Endothelial cell of umbilical vein (primary cell): ENCODE measurements at regions not wholly inside any gene's neighbourhood (a gene's known extent, or its start where the extent isn't known, plus 50 kb on each side); places are given as distances from the start of the nearest gene placed in this dataset.

Experiments
- CTCF ChIP-seq, 2 donors: IDR thresholded peaks; 1 replicate in 1 of 2; 2 replicates in 1 of 2; pipeline ENCODE4 v1.5.1; 2011; ENCODE audit warnings: low read length in 2 of 2, mild to moderate bottlenecking in 2 of 2, moderate library complexity in 2 of 2, control low read depth in 1 of 2, inconsistent platforms in 1 of 2, low read depth in 1 of 2; ENCODE audit not compliant: insufficient read depth in 1 of 2; ENCODE audit errors: extremely low read depth in 1 of 2
- EZH2 ChIP-seq: IDR thresholded peaks from 2 replicates; pipeline ENCODE4 v1.6.1; 2012; ENCODE audit warnings: borderline replicate concordance, low read depth, mild to moderate bottlenecking, moderate library complexity, low read length, inconsistent platforms; ENCODE audit not compliant: severe bottlenecking
- FOS ChIP-seq: IDR thresholded peaks from 2 replicates; pipeline ENCODE4 v1.6.1; 2011; ENCODE audit warnings: mild to moderate bottlenecking, low read length, moderate library complexity, borderline replicate concordance; ENCODE audit not compliant: insufficient read depth
- GATA2 ChIP-seq: IDR thresholded peaks from 2 replicates; pipeline ENCODE4 v1.7.0; 2011; ENCODE audit warnings: low read depth, mild to moderate bottlenecking, moderate library complexity, mixed read lengths, low read length; ENCODE audit not compliant: insufficient read length, insufficient read depth
- JUN ChIP-seq: IDR thresholded peaks from 2 replicates; pipeline ENCODE4 v1.6.1; 2011; ENCODE audit warnings: borderline replicate concordance, low read depth; ENCODE audit not compliant: insufficient read length, insufficient read depth
- MAX ChIP-seq: IDR thresholded peaks from 2 replicates; pipeline ENCODE4 v1.6.1; 2011; ENCODE audit not compliant: insufficient read depth, insufficient read length
- POLR2A ChIP-seq: IDR thresholded peaks from 2 replicates; pipeline ENCODE4 v1.6.1; 2012; ENCODE audit warnings: low read depth, mild to moderate bottlenecking, control low read depth, low read length
- POLR2AphosphoS5 ChIP-seq: IDR thresholded peaks from 2 replicates; pipeline ENCODE4 v1.6.1; 2012; ENCODE audit warnings: low read depth, mild to moderate bottlenecking, control low read depth, low read length, moderate library complexity; ENCODE audit not compliant: insufficient read depth

DNA sequence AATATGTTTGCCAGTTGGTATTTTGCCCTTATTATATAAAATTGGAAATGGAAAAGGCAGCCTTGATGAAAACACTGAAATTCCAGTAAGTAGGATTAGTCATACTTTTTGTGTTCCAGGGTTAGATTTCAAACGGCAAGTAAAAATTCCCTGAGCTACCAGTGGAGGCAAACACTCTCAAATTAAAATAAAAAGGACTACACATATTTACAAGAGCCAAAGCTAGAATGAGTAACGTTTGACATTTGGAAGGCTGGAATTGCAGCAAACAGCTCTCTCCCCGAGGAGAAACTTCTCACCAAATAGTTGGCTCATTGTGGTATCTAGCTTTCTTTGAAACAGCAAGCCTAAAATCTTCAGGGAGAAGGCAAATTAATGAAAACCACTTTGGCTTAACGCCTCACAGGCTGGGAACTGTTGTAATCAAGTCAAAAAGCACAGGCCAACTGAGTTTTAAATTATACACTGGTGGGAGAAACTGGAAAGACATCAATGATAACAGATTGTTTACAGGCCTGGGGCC, 288.4 kb downstream of the SNX13 start:
- TF ChIP-seq CTCF (IDR thresholded peaks at IDR 0.05; ENCODE audit: extremely low read depth in 1 of 2, insufficient read depth in 1 of 2, low read depth in 1 of 2, low read length in 2 of 2) (no peak), JUN (no peak), MAX (no peak), POLR2AphosphoS5 (no peak), POLR2A (no peak), EZH2 (no peak), GATA2 (no peak), FOS (no peak)
